ENCODE measurements at regions not wholly inside any gene's neighbourhood (a gene's known extent, or its start where the extent isn't known, plus 50 kb on each side); places are given as distances from the start of the nearest gene placed in this dataset.

GRCh38 chr18:42563995-42564394 lies 551.5 kb downstream of the RIT2 start:
- Histone ChIP-seq H4K20me1 (replicated peaks; ENCODE audit: control insufficient read depth, insufficient read depth, low read length) (no peaks in the 10 kb centered on the region), H3K9ac (ENCODE audit: insufficient read depth in 1 of 2, low read depth in 2 of 2, low read length in 2 of 2) (no peak overlapping the region), H3K4me1 (replicated peaks in 1 of 2; ENCODE audit: control insufficient read depth in 2 of 2, insufficient read depth in 2 of 2, low read length in 2 of 2) (no peaks in the 10 kb centered on the region), H2AFZ (ENCODE audit: low read depth, low read length) (no peak overlapping the region), H3K4me2 (ENCODE audit: insufficient read depth, low read length) (no peak overlapping the region), H3K27me3 (ENCODE audit: control insufficient read depth in 2 of 2, insufficient read depth in 2 of 2, low read length in 2 of 2) (no peaks in the 10 kb centered on the region), H3K36me3 (ENCODE audit: control insufficient read depth, insufficient read depth, low read length) (no peaks in the 10 kb centered on the region), H3K9me1 (ENCODE audit: control insufficient read depth, insufficient read depth, low read length) (no peaks in the 10 kb centered on the region), H3K27ac (ENCODE audit: extremely low read depth, low read depth, low read length) (no peak overlapping the region), H3K4me3 (no peak overlapping the region), H3K79me2 (ENCODE audit: control insufficient read depth, insufficient read depth, low read length) (no peaks in the 10 kb centered on the region), H3K9me3 (replicated peaks; ENCODE audit: control insufficient read depth, insufficient read depth, low read depth, low read length) (no peaks in the 10 kb centered on the region)
- 0% methylated on average over 2 of the region's 3 CpGs for WGBS (ENCODE audit: insufficient coverage, low coverage, missing lambda C conversion rate)
- ChIA-PET POLR2A (no interaction called here), CTCF (ENCODE audit: low intra/inter-chr PET ratio) (no interaction called here)
- DNase-seq (ENCODE audit: extremely low read depth in 1 of 4, low spot score in 3 of 4) (no peak), FAIRE-seq (no peak), ATAC-seq (no peak)
- TF ChIP-seq ZNF766 (CRISPR knock-in tag; conservative IDR thresholded peaks at IDR 0.05) (no peak), PRPF4 (IDR thresholded peaks at IDR 0.05; ENCODE audit: insufficient read depth, low read depth, low read length, poor library complexity, severe bottlenecking) (no peak), ZKSCAN1 (IDR thresholded peaks at IDR 0.05; ENCODE audit: low read depth, low read length) (no peak), CEBPB (tag; IDR thresholded peaks at IDR 0.05) (no peak), ADNP (tag; IDR thresholded peaks at IDR 0.05) (no peak), ZNF561 (CRISPR knock-in tag; conservative IDR thresholded peaks at IDR 0.05) (no peak), ZZZ3 (IDR thresholded peaks at IDR 0.05) (no peak)
- intact Hi-C loops (cut with micrococcal nuclease) (no loop called here), in situ Hi-C loops (cut with MboI) (no loop called here)
- no TSS peak for BruUV-seq (replicated peaks)

- FAIRE-seq (no peak), DNase-seq (ENCODE audit: extremely low read depth in 1 of 4, low spot score in 3 of 4) (no peak), ATAC-seq (no peak)
- Histone ChIP-seq H2AFZ (ENCODE audit: low read depth, low read length) (no peak overlapping the region), H3K9me1 (ENCODE audit: control insufficient read depth, insufficient read depth, low read length) (no peaks in the 10 kb centered on the region), H3K9me3 (replicated peaks; ENCODE audit: control insufficient read depth, insufficient read depth, low read depth, low read length) (no peaks in the 10 kb centered on the region), H3K27me3 (ENCODE audit: control insufficient read depth in 2 of 2, insufficient read depth in 2 of 2, low read length in 2 of 2) (no peaks in the 10 kb centered on the region), H3K9ac (ENCODE audit: insufficient read depth in 1 of 2, low read depth in 2 of 2, low read length in 2 of 2) (no peak overlapping the region), H4K20me1 (replicated peaks; ENCODE audit: control insufficient read depth, insufficient read depth, low read length) (no peaks in the 10 kb centered on the region), H3K4me1 (replicated peaks in 1 of 2; ENCODE audit: control insufficient read depth in 2 of 2, insufficient read depth in 2 of 2, low read length in 2 of 2) (no peaks in the 10 kb centered on the region), H3K79me2 (ENCODE audit: control insufficient read depth, insufficient read depth, low read length) (no peaks in the 10 kb centered on the region), H3K27ac (ENCODE audit: extremely low read depth, low read depth, low read length) (no peak overlapping the region), H3K4me3 (no peak overlapping the region), H3K4me2 (ENCODE audit: insufficient read depth, low read length) (no peak overlapping the region), H3K36me3 (ENCODE audit: control insufficient read depth, insufficient read depth, low read length) (no peaks in the 10 kb centered on the region)
- 0% methylated on average over 1 of the region's 1 CpG for WGBS (ENCODE audit: insufficient coverage, low coverage, missing lambda C conversion rate)
- POLR2A ChIA-PET: no interaction called here
- in situ Hi-C loops (cut with MboI) (no loop called here), intact Hi-C loops (cut with micrococcal nuclease) (no loop called here)
- BruUV-seq (replicated peaks): no TSS peak
- TF ChIP-seq NCOA4 (IDR thresholded peaks at IDR 0.05; ENCODE audit: partially characterized antibody) (no peak), ZNF586 (CRISPR knock-in tag; conservative IDR thresholded peaks at IDR 0.05) (no peak), MITF (IDR thresholded peaks at IDR 0.05) (no peak), SMAD4 (CRISPR knock-in tag; conservative IDR thresholded peaks at IDR 0.05) (no peak)
- CTCF ChIA-PET (ENCODE audit: low intra/inter-chr PET ratio): no interaction called here
Observed at GRCh38 chr18:42564761-42565160, 550.7 kb downstream of the RIT2 start.
